GM12878 (cell line): ENCODE measurements at regions not wholly inside any gene's neighbourhood (a gene's known extent, or its start where the extent isn't known, plus 50 kb on each side); places are given as distances from the start of the nearest gene placed in this dataset.

ENCODE experiments used
- BHLHE40 ChIP-seq, 2 experiments: fragments of 450-650 bp in 1 of 2; IDR thresholded peaks; 2 replicates each; pipeline ENCODE4 v1.6.1; 2011 to 2017; ENCODE audit warnings: low read depth in 2 of 2, borderline replicate concordance in 1 of 2, improper control_type of control experiment in 1 of 2, low read length in 1 of 2, mild to moderate bottlenecking in 1 of 2
- EP300 ChIP-seq, 2 experiments: fragments of 150-350 bp in 1 of 2; IDR thresholded peaks; 2 replicates each; pipeline ENCODE4 v1.6.1; 2011 to 2012; ENCODE audit warnings: low read depth in 2 of 2, low read length in 2 of 2, borderline replicate concordance in 1 of 2, improper control_type of control experiment in 1 of 2, inconsistent platforms in 1 of 2; ENCODE audit not compliant: control insufficient read depth in 1 of 2
- NFYA ChIP-seq: IDR thresholded peaks from 2 replicates; pipeline ENCODE4 v1.6.1; 2011; ENCODE audit warnings: low read depth, mild to moderate bottlenecking, low read length, improper control_type of control experiment, borderline replicate concordance
- POLR2A ChIP-seq: IDR thresholded peaks from 2 replicates; pipeline ENCODE4 v1.6.1; 2011; ENCODE audit warnings: low read depth, mild to moderate bottlenecking, low read length
- TF ChIP-seq, protein P1 (sequence below), 3 experiments: IDR thresholded peaks in 2 of 3; conservative IDR thresholded peaks in 1 of 3; 2 replicates each; pipeline ENCODE4 v1.5.1; 2011; ENCODE audit warnings: low read depth in 3 of 3, low read length in 3 of 3, mild to moderate bottlenecking in 3 of 3, control low read depth in 2 of 3, moderate library complexity in 2 of 3, inconsistent platforms in 1 of 3, mixed read lengths in 1 of 3; ENCODE audit not compliant: control insufficient read depth in 2 of 3, insufficient read depth in 1 of 3; ENCODE audit errors: extremely low read depth in 1 of 3
- TF ChIP-seq, protein P2 (sequence below): fragments of 150-350 bp; IDR thresholded peaks from 2 replicates; pipeline ENCODE4 v1.6.1; 2016; ENCODE audit warnings: low read depth, low read length
- TF ChIP-seq, protein P3 (sequence below): IDR thresholded peaks from 2 replicates; pipeline ENCODE4 v1.6.1; 2011; ENCODE audit warnings: low read depth, mild to moderate bottlenecking, low read length, moderate library complexity, borderline replicate concordance; ENCODE audit errors: extremely low read depth
- TF ChIP-seq, protein P4 (sequence below): IDR thresholded peaks from 2 replicates; pipeline ENCODE4 v1.6.1; 2011; ENCODE audit warnings: low read depth, low read length, improper control_type of control experiment, borderline replicate concordance

DNA sequence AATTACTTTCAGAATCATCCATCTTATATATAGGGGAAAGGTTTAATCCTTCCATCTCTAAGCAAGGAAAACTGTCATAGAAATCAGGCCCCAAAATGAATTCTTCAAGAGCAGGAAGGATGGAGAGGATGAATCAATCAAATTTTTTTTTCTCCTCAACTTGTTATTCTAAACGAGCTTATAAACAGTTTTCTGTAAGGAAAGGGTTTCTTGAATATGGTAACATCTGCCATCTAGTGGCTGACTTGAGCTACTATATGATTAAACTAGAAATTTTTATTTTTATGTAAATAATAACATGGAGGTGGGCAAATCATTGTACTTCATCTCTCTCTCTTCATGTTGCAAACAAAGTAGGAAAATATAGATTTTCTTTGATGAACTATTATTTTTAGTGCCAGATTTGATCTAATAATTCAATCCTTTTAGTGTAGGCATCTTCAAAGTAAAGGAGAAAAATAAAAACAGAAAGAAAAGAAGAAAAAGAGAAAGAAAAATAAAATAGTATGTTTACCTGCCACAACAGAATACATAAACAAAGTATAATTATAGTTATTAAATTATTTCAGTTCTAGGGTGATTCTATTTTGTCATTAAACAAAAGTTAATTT is 146.6 kb downstream of the SERPINI1 start:
- TF ChIP-seq, protein P1, sequence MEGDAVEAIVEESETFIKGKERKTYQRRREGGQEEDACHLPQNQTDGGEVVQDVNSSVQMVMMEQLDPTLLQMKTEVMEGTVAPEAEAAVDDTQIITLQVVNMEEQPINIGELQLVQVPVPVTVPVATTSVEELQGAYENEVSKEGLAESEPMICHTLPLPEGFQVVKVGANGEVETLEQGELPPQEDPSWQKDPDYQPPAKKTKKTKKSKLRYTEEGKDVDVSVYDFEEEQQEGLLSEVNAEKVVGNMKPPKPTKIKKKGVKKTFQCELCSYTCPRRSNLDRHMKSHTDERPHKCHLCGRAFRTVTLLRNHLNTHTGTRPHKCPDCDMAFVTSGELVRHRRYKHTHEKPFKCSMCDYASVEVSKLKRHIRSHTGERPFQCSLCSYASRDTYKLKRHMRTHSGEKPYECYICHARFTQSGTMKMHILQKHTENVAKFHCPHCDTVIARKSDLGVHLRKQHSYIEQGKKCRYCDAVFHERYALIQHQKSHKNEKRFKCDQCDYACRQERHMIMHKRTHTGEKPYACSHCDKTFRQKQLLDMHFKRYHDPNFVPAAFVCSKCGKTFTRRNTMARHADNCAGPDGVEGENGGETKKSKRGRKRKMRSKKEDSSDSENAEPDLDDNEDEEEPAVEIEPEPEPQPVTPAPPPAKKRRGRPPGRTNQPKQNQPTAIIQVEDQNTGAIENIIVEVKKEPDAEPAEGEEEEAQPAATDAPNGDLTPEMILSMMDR (IDR thresholded peaks at IDR 0.05 in 2 of 3, conservative IDR thresholded peaks at IDR 0.05 in 1 of 3; ENCODE audit: control insufficient read depth in 2 of 3, extremely low read depth in 1 of 3, insufficient read depth in 1 of 3, low read depth in 3 of 3, low read length in 3 of 3), result peak; percentile 37 to 63 (median 52); a peak in 5 of 6 replicates
- TF ChIP-seq, protein P2, sequence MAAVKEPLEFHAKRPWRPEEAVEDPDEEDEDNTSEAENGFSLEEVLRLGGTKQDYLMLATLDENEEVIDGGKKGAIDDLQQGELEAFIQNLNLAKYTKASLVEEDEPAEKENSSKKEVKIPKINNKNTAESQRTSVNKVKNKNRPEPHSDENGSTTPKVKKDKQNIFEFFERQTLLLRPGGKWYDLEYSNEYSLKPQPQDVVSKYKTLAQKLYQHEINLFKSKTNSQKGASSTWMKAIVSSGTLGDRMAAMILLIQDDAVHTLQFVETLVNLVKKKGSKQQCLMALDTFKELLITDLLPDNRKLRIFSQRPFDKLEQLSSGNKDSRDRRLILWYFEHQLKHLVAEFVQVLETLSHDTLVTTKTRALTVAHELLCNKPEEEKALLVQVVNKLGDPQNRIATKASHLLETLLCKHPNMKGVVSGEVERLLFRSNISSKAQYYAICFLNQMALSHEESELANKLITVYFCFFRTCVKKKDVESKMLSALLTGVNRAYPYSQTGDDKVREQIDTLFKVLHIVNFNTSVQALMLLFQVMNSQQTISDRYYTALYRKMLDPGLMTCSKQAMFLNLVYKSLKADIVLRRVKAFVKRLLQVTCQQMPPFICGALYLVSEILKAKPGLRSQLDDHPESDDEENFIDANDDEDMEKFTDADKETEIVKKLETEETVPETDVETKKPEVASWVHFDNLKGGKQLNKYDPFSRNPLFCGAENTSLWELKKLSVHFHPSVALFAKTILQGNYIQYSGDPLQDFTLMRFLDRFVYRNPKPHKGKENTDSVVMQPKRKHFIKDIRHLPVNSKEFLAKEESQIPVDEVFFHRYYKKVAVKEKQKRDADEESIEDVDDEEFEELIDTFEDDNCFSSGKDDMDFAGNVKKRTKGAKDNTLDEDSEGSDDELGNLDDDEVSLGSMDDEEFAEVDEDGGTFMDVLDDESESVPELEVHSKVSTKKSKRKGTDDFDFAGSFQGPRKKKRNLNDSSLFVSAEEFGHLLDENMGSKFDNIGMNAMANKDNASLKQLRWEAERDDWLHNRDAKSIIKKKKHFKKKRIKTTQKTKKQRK, result no peak
- TF ChIP-seq BHLHE40 (IDR thresholded peaks at IDR 0.05; ENCODE audit: borderline replicate concordance in 1 of 2, low read depth in 2 of 2, low read length in 1 of 2), result no peak
- TF ChIP-seq POLR2A, result no peak
- TF ChIP-seq, protein P3, sequence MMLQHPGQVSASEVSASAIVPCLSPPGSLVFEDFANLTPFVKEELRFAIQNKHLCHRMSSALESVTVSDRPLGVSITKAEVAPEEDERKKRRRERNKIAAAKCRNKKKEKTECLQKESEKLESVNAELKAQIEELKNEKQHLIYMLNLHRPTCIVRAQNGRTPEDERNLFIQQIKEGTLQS, result no peak
- TF ChIP-seq EP300 (IDR thresholded peaks at IDR 0.05; ENCODE audit: borderline replicate concordance in 1 of 2, control insufficient read depth in 1 of 2, low read depth in 2 of 2, low read length in 2 of 2), result no peak
- TF ChIP-seq NFYA, result no peak
- TF ChIP-seq, protein P4, sequence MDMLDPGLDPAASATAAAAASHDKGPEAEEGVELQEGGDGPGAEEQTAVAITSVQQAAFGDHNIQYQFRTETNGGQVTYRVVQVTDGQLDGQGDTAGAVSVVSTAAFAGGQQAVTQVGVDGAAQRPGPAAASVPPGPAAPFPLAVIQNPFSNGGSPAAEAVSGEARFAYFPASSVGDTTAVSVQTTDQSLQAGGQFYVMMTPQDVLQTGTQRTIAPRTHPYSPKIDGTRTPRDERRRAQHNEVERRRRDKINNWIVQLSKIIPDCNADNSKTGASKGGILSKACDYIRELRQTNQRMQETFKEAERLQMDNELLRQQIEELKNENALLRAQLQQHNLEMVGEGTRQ, result no peak
